ENCODE measurements at regions not wholly inside any gene's neighbourhood (a gene's known extent, or its start where the extent isn't known, plus 50 kb on each side); places are given as distances from the start of the nearest gene placed in this dataset.

GRCh38 chr14:94697773-94698556, 71.9 kb downstream of the GSC start (continued):
- TF ChIP-seq ZNF780A (CRISPR knock-in tag; IDR thresholded peaks at IDR 0.05): no peak

GRCh38 chr14:94696518-94696917, 73.4 kb downstream of the GSC start:
- intact Hi-C loops (cut with micrococcal nuclease) (no loop called here), in situ Hi-C loops (cut with MboI) (no loop called here)
- no TSS peak for BruUV-seq (replicated peaks)
- Histone ChIP-seq H3K9ac (ENCODE audit: insufficient read depth in 1 of 2, low read depth in 2 of 2, low read length in 2 of 2) (no peak overlapping the region), H3K9me3 (replicated peaks; ENCODE audit: control insufficient read depth, insufficient read depth, low read depth, low read length) (no peaks in the 10 kb centered on the region), H3K27me3 (ENCODE audit: control insufficient read depth in 2 of 2, insufficient read depth in 2 of 2, low read length in 2 of 2) (peaks cover 0 to 3% of the 10 kb centered on the region in 2 experiments; a peak in 2 of 5 replicates), H3K4me2 (ENCODE audit: insufficient read depth, low read length) (no peak overlapping the region), H3K27ac (ENCODE audit: extremely low read depth, low read depth, low read length) (no peak overlapping the region), H2AFZ (ENCODE audit: low read depth, low read length) (no peak overlapping the region), H3K9me1 (ENCODE audit: control insufficient read depth, insufficient read depth, low read length) (no peaks in the 10 kb centered on the region), H4K20me1 (replicated peaks; ENCODE audit: control insufficient read depth, insufficient read depth, low read length) (no peaks in the 10 kb centered on the region), H3K79me2 (ENCODE audit: control insufficient read depth, insufficient read depth, low read length) (no peaks in the 10 kb centered on the region), H3K36me3 (ENCODE audit: control insufficient read depth, insufficient read depth, low read length) (no peaks in the 10 kb centered on the region), H3K4me3 (no peak overlapping the region), H3K4me1 (replicated peaks in 1 of 2; ENCODE audit: control insufficient read depth in 2 of 2, insufficient read depth in 2 of 2, low read length in 2 of 2) (no peaks in the 10 kb centered on the region)
- 4% methylated on average over 6 of the region's 7 CpGs for WGBS (ENCODE audit: insufficient coverage, low coverage, missing lambda C conversion rate)
- DNase-seq (ENCODE audit: extremely low read depth in 1 of 4, low spot score in 3 of 4) (no peak), FAIRE-seq (no peak), ATAC-seq (no peak)
- ChIA-PET CTCF (ENCODE audit: low intra/inter-chr PET ratio) (no interaction called here), POLR2A (no interaction called here)
- no peak for TF ChIP-seq ZBTB26 (CRISPR knock-in tag; IDR thresholded peaks at IDR 0.05)
- TF ChIP-seq SRSF7 (optimal IDR thresholded peaks at IDR 0.05; ENCODE audit: low read depth, low read length): no peak
- no peak for TF ChIP-seq SP1 (CRISPR knock-in tag; IDR thresholded peaks at IDR 0.05)
- TF ChIP-seq PHB (CRISPR knock-in tag; IDR thresholded peaks at IDR 0.05): no peak
- no peak for TF ChIP-seq CREB3 (tag; conservative IDR thresholded peaks at IDR 0.05; ENCODE audit: low read depth)
- TF ChIP-seq TFAP4 (CRISPR knock-in tag; IDR thresholded peaks at IDR 0.05; ENCODE audit: borderline replicate concordance): no peak
- TF ChIP-seq MAFG (tag; conservative IDR thresholded peaks at IDR 0.05): no peak
- no peak for TF ChIP-seq PHF8 (IDR thresholded peaks at IDR 0.05; ENCODE audit: borderline replicate concordance, low read length)
- no peak for TF ChIP-seq CREB3L1 (IDR thresholded peaks at IDR 0.05; ENCODE audit: borderline replicate concordance, low read depth)
